HG03565 (cell line): ENCODE measurements at regions not wholly inside any gene's neighbourhood (a gene's known extent, or its start where the extent isn't known, plus 50 kb on each side); places are given as distances from the start of the nearest gene placed in this dataset.

ENCODE experiments used
- ATAC-seq: cut with Tn5 transposase; IDR thresholded peaks from one replicate; pipeline ENCODE4 v1.9.1; 2021; ENCODE audit warnings: mild to moderate bottlenecking, moderate library complexity; ENCODE audit not compliant: unreplicated experiment

- ATAC-seq: no peak
Observed at GRCh38 chr4:187944179-187944578, 51.4 kb upstream of the ZFP42 start.
